PFSK-1 (cell line): ENCODE measurements at regions not wholly inside any gene's neighbourhood (a gene's known extent, or its start where the extent isn't known, plus 50 kb on each side); places are given as distances from the start of the nearest gene placed in this dataset.

Source experiments
- POLR2AphosphoS5 ChIP-seq: IDR thresholded peaks from 2 replicates; pipeline ENCODE4 v1.6.1; 2012; ENCODE audit warnings: low read depth, mild to moderate bottlenecking, control low read depth, low read length, moderate library complexity
- TAF1 ChIP-seq: IDR thresholded peaks from 2 replicates; pipeline ENCODE4 v1.6.1; 2012; ENCODE audit warnings: low read length, control low read depth, borderline replicate concordance; ENCODE audit not compliant: insufficient read depth
- TF ChIP-seq, protein P1 (sequence below), 2 experiments: IDR thresholded peaks; 2 replicates each; pipeline versions ENCODE4 v1.6.1 to v1.8.0; 2011 to 2012; ENCODE audit warnings: low read depth in 2 of 2, low read length in 2 of 2, control low read depth in 1 of 2, inconsistent platforms in 1 of 2, mild to moderate bottlenecking in 1 of 2, moderate library complexity in 1 of 2; ENCODE audit not compliant: insufficient read depth in 1 of 2

DNA sequence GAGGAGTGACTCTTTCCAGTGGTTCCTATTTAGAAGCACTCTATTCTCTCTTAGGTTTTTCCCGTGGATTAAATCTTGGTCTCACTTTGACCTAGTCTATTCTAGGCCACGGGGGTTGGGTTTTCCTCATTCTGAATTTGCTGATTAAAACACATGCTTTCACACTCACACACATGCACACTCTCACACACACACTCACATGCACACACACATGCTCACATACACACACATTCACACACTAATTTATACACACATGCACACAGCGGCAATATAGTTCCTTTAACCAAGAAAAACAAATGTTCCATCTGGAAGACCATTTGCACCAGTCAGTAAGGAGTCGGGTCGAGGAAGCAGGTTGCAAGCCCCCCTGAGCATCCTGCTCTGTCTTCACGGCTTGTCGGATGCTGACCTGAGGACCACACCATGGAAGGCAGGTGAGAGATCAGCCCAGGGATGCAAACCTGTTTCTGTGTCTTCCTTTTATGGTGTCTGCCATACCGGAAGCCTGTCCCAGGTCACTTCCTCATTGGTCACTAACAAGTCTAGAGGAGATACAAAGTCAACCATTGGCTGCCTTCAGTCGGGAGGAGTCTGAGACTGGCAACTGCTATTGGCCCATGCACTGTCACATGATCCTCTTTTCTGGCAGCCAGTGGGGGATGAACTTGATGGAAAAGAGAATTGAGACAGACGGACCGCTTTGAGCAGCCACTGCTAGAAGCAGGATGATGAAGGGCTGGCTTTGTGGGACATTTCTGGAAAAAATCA, 330.8 kb downstream of the FGFR2 start:
- TF ChIP-seq TAF1 (no peak), POLR2AphosphoS5 (no peak)
- TF ChIP-seq, protein P1, sequence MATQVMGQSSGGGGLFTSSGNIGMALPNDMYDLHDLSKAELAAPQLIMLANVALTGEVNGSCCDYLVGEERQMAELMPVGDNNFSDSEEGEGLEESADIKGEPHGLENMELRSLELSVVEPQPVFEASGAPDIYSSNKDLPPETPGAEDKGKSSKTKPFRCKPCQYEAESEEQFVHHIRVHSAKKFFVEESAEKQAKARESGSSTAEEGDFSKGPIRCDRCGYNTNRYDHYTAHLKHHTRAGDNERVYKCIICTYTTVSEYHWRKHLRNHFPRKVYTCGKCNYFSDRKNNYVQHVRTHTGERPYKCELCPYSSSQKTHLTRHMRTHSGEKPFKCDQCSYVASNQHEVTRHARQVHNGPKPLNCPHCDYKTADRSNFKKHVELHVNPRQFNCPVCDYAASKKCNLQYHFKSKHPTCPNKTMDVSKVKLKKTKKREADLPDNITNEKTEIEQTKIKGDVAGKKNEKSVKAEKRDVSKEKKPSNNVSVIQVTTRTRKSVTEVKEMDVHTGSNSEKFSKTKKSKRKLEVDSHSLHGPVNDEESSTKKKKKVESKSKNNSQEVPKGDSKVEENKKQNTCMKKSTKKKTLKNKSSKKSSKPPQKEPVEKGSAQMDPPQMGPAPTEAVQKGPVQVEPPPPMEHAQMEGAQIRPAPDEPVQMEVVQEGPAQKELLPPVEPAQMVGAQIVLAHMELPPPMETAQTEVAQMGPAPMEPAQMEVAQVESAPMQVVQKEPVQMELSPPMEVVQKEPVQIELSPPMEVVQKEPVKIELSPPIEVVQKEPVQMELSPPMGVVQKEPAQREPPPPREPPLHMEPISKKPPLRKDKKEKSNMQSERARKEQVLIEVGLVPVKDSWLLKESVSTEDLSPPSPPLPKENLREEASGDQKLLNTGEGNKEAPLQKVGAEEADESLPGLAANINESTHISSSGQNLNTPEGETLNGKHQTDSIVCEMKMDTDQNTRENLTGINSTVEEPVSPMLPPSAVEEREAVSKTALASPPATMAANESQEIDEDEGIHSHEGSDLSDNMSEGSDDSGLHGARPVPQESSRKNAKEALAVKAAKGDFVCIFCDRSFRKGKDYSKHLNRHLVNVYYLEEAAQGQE (IDR thresholded peaks at IDR 0.05; ENCODE audit: insufficient read depth in 1 of 2, low read depth in 2 of 2, low read length in 2 of 2) = no peak
